NB4 (cell line): ENCODE measurements at regions not wholly inside any gene's neighbourhood (a gene's known extent, or its start where the extent isn't known, plus 50 kb on each side); places are given as distances from the start of the nearest gene placed in this dataset.

ENCODE experiments used
- CTCF ChIP-seq: IDR thresholded peaks from one replicate; pipeline ENCODE4 v1.5.1; 2012; ENCODE audit warnings: low read depth, low read length
- MAX ChIP-seq: IDR thresholded peaks from 2 replicates; pipeline ENCODE4 v1.6.1; 2011; ENCODE audit warnings: low read depth, low read length
- MYC ChIP-seq: IDR thresholded peaks from 2 replicates; pipeline ENCODE4 v1.6.1; 2011; ENCODE audit warnings: low read depth, low read length
- POLR2A ChIP-seq: IDR thresholded peaks from 2 replicates; pipeline ENCODE4 v1.6.1; 2011; ENCODE audit warnings: mild to moderate bottlenecking; ENCODE audit not compliant: insufficient read length; ENCODE audit errors: extremely low read depth

GRCh38 chr18:26700728-26701127 is 152.4 kb upstream of the KCTD1 start:
- TF ChIP-seq CTCF (no peak), POLR2A (no peak), MYC (no peak), MAX (no peak)
